NB4 (cell line): ENCODE measurements at regions not wholly inside any gene's neighbourhood (a gene's known extent, or its start where the extent isn't known, plus 50 kb on each side); places are given as distances from the start of the nearest gene placed in this dataset.

Experiments used
- DNase-seq: peaks from one replicate; pipeline ENCODE4 v3.0.0; 2010; ENCODE audit warnings: low read depth
- H3K4me3 ChIP-seq: one replicate; pipeline ENCODE4 v1.5.1; 2011; ENCODE audit warnings: mild to moderate bottlenecking, low read depth, low read length, moderate library complexity
- MYC ChIP-seq: IDR thresholded peaks from 2 replicates; pipeline ENCODE4 v1.6.1; 2011; ENCODE audit warnings: low read depth, low read length
- POLR2A ChIP-seq: IDR thresholded peaks from 2 replicates; pipeline ENCODE4 v1.6.1; 2011; ENCODE audit warnings: mild to moderate bottlenecking; ENCODE audit not compliant: insufficient read length; ENCODE audit errors: extremely low read depth
- TF ChIP-seq, protein P1 (sequence below): IDR thresholded peaks from 2 replicates; pipeline ENCODE4 v1.6.1; 2011; ENCODE audit warnings: low read depth, low read length
- TF ChIP-seq, protein P2 (sequence below): IDR thresholded peaks from one replicate; pipeline ENCODE4 v1.5.1; 2012; ENCODE audit warnings: low read depth, low read length

DNA sequence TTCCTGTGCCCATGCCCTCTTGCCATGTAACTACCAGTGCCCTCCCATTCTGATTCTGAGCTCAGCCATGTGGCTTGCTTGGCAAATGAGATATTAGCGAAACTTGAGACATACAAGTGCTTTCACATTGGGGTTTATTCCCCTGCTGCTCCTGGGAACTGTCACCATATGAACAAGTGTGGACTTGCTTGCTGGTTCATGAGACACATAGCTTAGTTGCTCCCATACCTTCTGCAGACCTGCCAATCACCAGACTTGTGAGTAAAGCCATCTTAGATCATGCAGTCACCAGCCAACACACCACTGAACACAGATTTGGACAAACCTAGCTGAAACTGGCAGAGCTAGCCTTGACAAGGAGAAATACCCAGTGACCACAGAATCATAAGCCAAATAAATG is 155.1 kb downstream of the SS18 start:
- TF ChIP-seq, protein P1, sequence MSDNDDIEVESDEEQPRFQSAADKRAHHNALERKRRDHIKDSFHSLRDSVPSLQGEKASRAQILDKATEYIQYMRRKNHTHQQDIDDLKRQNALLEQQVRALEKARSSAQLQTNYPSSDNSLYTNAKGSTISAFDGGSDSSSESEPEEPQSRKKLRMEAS: no peak
- no peak for TF ChIP-seq MYC
- TF ChIP-seq POLR2A: no peak
- TF ChIP-seq, protein P2, sequence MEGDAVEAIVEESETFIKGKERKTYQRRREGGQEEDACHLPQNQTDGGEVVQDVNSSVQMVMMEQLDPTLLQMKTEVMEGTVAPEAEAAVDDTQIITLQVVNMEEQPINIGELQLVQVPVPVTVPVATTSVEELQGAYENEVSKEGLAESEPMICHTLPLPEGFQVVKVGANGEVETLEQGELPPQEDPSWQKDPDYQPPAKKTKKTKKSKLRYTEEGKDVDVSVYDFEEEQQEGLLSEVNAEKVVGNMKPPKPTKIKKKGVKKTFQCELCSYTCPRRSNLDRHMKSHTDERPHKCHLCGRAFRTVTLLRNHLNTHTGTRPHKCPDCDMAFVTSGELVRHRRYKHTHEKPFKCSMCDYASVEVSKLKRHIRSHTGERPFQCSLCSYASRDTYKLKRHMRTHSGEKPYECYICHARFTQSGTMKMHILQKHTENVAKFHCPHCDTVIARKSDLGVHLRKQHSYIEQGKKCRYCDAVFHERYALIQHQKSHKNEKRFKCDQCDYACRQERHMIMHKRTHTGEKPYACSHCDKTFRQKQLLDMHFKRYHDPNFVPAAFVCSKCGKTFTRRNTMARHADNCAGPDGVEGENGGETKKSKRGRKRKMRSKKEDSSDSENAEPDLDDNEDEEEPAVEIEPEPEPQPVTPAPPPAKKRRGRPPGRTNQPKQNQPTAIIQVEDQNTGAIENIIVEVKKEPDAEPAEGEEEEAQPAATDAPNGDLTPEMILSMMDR: no peak
- no peak overlapping the region for H3K4me3 ChIP-seq
- DNase-seq: no peak

DNA sequence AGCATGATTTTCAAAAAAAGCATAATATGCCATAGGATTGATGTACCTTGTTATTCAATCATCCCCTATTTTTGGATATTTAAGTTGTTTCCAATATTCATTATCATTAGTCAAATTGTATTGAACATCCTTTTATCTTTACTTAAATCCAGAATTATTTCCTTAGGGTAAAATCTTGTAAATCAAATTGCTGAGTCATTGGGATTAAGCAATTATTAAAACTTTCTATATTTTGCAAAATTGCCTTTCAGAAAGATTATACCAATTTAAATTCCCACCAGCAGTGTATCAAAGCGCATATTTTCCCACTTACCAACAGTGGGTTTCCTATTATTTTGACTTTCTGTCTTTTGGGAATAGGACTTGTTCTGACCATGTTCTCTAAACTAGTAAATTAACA is 159.3 kb downstream of the SS18 start:
- no peak overlapping the region for H3K4me3 ChIP-seq
- DNase-seq: no peak
- TF ChIP-seq, protein P2: no peak
- TF ChIP-seq, protein P1: no peak
- no peak for TF ChIP-seq MYC
- TF ChIP-seq POLR2A: no peak

DNA sequence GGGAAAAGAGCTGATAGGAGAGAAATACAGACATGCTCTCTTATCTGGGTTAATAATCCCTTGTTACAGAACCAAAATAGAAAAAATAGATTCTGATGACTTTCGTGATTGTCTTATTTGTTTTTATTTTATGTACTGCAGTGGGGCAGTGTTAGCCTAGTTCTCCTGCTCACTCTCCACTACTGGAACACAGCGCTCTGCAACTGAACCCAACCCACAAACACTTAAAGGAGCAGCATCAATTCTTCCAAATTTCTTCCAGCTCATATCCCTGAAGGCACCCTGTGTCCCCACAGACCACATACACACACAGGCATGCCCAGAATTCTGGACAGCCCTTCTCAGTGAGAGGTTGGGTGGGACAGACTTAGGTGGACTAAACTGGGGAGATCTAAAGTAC is 160.6 kb downstream of the SS18 start:
- no peak for DNase-seq
- no peak overlapping the region for H3K4me3 ChIP-seq
- TF ChIP-seq MYC (no peak), POLR2A (no peak)
- TF ChIP-seq, protein P1: no peak
- TF ChIP-seq, protein P2: no peak

DNA sequence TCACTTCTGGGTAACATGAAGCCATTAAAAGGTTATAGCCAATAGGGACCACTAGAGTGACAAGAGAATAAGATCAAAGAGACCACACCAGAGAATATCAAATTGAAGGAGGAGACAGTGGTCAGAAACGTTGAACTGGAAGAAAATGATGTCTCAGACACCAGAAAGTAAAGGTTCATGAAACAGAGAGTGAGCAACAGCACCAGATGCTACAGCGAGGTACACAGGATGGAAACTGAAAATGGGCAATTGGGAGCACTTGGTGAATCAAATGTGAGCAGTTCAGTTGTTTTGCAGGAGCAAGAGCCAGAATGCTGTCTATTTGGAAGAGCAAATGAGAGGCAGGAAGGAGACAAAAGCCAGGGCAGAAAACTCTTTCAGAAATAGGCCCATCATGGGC is 162.6 kb downstream of the SS18 start:
- no peak overlapping the region for H3K4me3 ChIP-seq
- DNase-seq: no peak
- TF ChIP-seq POLR2A: no peak
- TF ChIP-seq, protein P1: no peak
- TF ChIP-seq MYC: no peak
- TF ChIP-seq, protein P2: no peak

DNA sequence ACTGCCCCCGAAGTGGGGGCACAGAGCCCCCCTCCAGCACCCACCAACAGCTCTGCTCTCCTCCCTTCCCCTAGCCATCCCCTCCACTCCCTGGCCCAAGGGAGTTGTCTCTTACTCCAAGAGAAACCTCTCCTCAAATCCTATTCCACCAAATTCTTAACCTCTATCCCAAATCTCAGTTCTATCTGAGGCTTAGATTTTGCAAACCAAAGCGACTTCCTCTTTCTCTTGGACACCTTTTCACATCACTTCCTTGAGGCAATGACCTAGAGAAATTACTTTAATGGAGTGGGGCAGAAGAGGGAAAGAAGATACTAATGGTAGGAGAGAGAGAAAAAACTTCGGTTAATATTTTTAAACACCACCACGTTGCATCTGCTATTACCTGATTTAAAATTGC is 167.2 kb downstream of the SS18 start:
- H3K4me3 ChIP-seq: no peak overlapping the region
- TF ChIP-seq POLR2A: no peak
- TF ChIP-seq, protein P1: no peak
- TF ChIP-seq, protein P2: no peak
- no peak for TF ChIP-seq MYC
- DNase-seq: no peak
